ENCODE measurements at regions not wholly inside any gene's neighbourhood (a gene's known extent, or its start where the extent isn't known, plus 50 kb on each side); places are given as distances from the start of the nearest gene placed in this dataset.

DNA sequence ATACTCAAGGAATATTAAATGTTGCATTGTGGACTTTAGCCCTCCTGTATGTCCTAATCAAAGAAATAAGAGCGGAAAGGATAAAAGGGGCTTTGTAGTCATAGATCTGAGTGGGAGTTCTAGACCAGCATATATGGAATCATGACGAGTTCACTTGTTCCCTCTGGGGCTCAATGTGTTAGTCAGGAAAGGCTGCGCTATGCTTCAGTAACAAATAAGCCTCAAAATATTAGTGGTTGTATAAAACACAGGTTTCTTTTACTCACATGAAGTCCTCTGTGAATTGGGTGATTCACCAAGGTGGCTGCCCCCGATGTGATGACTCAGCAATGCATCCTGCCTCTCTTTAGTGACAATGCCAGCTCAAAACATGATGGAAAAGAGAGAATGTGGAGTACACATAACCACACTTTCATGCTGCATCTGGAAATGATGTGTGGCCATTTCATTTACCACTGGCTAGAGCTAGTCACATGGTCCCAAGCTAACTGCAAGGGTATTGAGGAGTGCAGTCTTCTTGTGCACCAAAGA is 63.3 kb upstream of the IRX5 start:
- H3K4me3 Mint-ChIP-seq, result no peak overlapping the region
- TF ChIP-seq, protein P1, sequence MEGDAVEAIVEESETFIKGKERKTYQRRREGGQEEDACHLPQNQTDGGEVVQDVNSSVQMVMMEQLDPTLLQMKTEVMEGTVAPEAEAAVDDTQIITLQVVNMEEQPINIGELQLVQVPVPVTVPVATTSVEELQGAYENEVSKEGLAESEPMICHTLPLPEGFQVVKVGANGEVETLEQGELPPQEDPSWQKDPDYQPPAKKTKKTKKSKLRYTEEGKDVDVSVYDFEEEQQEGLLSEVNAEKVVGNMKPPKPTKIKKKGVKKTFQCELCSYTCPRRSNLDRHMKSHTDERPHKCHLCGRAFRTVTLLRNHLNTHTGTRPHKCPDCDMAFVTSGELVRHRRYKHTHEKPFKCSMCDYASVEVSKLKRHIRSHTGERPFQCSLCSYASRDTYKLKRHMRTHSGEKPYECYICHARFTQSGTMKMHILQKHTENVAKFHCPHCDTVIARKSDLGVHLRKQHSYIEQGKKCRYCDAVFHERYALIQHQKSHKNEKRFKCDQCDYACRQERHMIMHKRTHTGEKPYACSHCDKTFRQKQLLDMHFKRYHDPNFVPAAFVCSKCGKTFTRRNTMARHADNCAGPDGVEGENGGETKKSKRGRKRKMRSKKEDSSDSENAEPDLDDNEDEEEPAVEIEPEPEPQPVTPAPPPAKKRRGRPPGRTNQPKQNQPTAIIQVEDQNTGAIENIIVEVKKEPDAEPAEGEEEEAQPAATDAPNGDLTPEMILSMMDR (conservative IDR thresholded peaks at IDR 0.05), result no peak

DNA sequence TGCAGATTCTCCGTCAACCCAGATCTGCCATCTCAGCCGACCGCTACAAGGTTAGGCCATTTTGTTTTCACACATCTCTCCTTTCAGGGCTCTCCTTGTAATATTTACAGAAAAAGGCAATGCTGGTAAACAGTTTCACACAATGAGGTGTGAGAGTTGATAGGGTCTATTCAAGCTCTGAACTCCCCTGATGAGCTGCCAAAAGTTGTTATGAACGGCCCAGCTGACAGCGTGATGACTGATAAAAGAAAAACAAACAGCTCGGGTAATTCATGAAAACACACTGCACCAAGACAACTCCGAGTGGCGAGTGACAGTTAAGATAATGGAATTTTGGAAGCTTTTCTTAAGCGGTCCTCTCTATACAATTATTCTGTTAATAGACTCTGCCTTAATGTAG is 68.1 kb upstream of the IRX5 start:
- Mint-ChIP-seq H3K36me3 (ENCODE audit: low read depth) (peaks cover 5% of the 10 kb centered on the region), H3K9me3 (peaks cover 7% of the 10 kb centered on the region), H3K27me3 (ENCODE audit: low read depth) (no peaks in the 10 kb centered on the region), H3K4me3 (no peak overlapping the region), H3K4me1 (peaks cover 10% of the 10 kb centered on the region), H3K27ac (ENCODE audit: unreplicated experiment) (no peak overlapping the region)
- TF ChIP-seq, protein P1 (conservative IDR thresholded peaks at IDR 0.05), result no peak
- no peak for DNase-seq (ENCODE audit: low read depth, low spot score)

More for the DNA sequence above, 63.3 kb upstream of the IRX5 start:
- H3K4me1 Mint-ChIP-seq, result peaks cover 3% of the 10 kb centered on the region
- peaks cover 6% of the 10 kb centered on the region for H3K36me3 Mint-ChIP-seq (ENCODE audit: low read depth)
- no peak overlapping the region for H3K27ac Mint-ChIP-seq (ENCODE audit: unreplicated experiment)
- H3K9me3 Mint-ChIP-seq, result peaks cover 5% of the 10 kb centered on the region
- no peaks in the 10 kb centered on the region for H3K27me3 Mint-ChIP-seq (ENCODE audit: low read depth)
- DNase-seq (ENCODE audit: low read depth, low spot score), result no peak

DNA sequence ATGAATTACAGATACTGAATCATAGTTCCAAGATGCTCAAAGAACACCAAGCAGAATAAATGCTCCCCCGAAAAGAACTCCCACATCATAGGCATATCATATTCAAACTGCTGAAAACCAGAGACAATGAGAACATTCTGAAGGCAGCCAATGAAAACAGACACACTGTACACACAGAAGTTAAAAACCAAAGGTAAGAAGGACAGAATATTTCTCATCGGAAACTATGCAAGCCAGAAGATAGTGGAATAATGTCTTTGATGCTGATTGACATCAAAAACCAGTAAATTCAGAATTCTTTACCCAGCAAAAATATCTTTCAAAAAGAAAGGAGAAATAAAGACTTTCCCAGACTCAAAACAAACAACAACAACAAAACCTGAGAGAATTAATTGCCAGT is 73.8 kb upstream of the IRX5 start:
- H3K27ac Mint-ChIP-seq (ENCODE audit: unreplicated experiment), result no peak overlapping the region
- peaks cover 10% of the 10 kb centered on the region for H3K36me3 Mint-ChIP-seq (ENCODE audit: low read depth)
- H3K4me1 Mint-ChIP-seq, result peaks cover 4% of the 10 kb centered on the region
- H3K4me3 Mint-ChIP-seq, result no peak overlapping the region
- no peak for DNase-seq (ENCODE audit: low read depth, low spot score)
- no peaks in the 10 kb centered on the region for H3K27me3 Mint-ChIP-seq (ENCODE audit: low read depth)
- TF ChIP-seq, protein P1 (conservative IDR thresholded peaks at IDR 0.05), result no peak
- peaks cover 13% of the 10 kb centered on the region for H3K9me3 Mint-ChIP-seq

DNA sequence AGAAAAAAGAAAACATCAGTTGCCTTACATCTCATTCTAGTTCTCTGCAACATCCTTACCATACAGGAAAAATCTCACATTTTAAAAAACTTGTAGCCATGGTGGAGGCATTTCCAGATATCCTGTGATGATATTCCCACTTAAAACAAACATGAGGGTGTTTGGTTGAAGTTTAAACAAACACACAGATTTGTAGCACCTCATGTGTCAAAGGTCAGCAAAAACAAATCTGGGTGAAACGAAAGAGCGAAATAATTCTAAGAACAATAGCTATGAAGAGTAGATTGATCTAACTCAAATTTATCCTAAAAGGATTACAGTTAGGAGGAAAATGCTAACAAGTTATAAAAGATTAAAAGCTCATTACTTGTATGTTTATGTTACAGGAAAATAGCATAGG is 83.1 kb upstream of the IRX5 start:
- Mint-ChIP-seq H3K4me1 (no peaks in the 10 kb centered on the region), H3K9me3 (peaks cover 2% of the 10 kb centered on the region), H3K27me3 (ENCODE audit: low read depth) (no peaks in the 10 kb centered on the region), H3K36me3 (ENCODE audit: low read depth) (peaks cover 13% of the 10 kb centered on the region), H3K27ac (ENCODE audit: unreplicated experiment) (no peak overlapping the region), H3K4me3 (no peak overlapping the region)
- TF ChIP-seq, protein P1 (conservative IDR thresholded peaks at IDR 0.05), result no peak
- DNase-seq (ENCODE audit: low read depth, low spot score), result no peak

DNA sequence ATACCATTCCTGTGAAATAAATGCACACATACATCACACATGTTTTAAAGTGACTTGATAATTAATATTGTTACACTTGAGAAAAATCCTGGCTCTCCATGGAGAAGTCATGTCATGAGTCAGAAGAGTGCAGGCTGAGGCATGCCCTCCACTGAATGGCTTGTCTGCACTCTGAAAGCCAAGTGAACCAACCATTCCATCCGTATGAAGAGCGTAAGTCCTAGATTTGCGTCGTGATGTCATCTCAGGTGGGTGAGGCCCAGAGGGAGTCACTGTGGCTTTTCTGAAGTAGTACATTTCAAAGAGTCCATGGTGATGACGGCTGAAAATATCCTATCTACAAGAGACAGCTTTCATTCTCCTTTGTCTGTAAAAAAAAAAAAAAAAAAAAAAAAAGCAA is 83.5 kb upstream of the IRX5 start:
- Mint-ChIP-seq H3K4me3 (no peak overlapping the region), H3K27me3 (ENCODE audit: low read depth) (no peaks in the 10 kb centered on the region), H3K9me3 (peaks cover 2% of the 10 kb centered on the region), H3K27ac (ENCODE audit: unreplicated experiment) (no peak overlapping the region), H3K4me1 (no peaks in the 10 kb centered on the region), H3K36me3 (ENCODE audit: low read depth) (peaks cover 14% of the 10 kb centered on the region)
- DNase-seq (ENCODE audit: low read depth, low spot score), result no peak
- TF ChIP-seq, protein P1 (conservative IDR thresholded peaks at IDR 0.05), result no peak

Data from neural crest cell (in vitro differentiated cells).